ENCODE measurements at regions not wholly inside any gene's neighbourhood (a gene's known extent, or its start where the extent isn't known, plus 50 kb on each side); places are given as distances from the start of the nearest gene placed in this dataset.

GRCh38 chr2:122186761-122187222 is 431.3 kb downstream of the TSN start (continued):
- TF ChIP-seq CHD7 (IDR thresholded peaks at IDR 0.05; ENCODE audit: low read depth, low read length) (no peak), CBFA2T2 (conservative IDR thresholded peaks at IDR 0.05) (0 out of 2 replicates have a peak, but pooled peaks have one; percentile 25), ZFP91 (CRISPR knock-in tag; IDR thresholded peaks at IDR 0.05) (no peak), TEAD1 (CRISPR knock-in tag; IDR thresholded peaks at IDR 0.05) (peak in 1 of 2 experiments; percentile 15; a peak in 1 of 4 replicates), PTRF (tag; IDR thresholded peaks at IDR 0.05) (no peak), MEIS2 (IDR thresholded peaks at IDR 0.05; ENCODE audit: partially characterized antibody) (peak; percentile 5), ZBTB17 (CRISPR knock-in tag; IDR thresholded peaks at IDR 0.05) (no peak), TAL1 (IDR thresholded peaks at IDR 0.05) (peak; percentile 67), TCF3 (CRISPR knock-in tag; IDR thresholded peaks at IDR 0.05) (peak; percentile 82), ARID1B (IDR thresholded peaks at IDR 0.05) (peak; percentile 79), ILF3 (IDR thresholded peaks at IDR 0.05; ENCODE audit: borderline replicate concordance) (no peak), MAZ (CRISPR knock-in tag; conservative IDR thresholded peaks at IDR 0.05 in 1 of 2, IDR thresholded peaks at IDR 0.05 in 1 of 2) (0 out of 4 replicates have a peak, but pooled peaks of 1 of the 2 experiments have one; percentile 21), ZBED1 (IDR thresholded peaks at IDR 0.05) (no peak), ZNF639 (CRISPR knock-in tag; conservative IDR thresholded peaks at IDR 0.05 in 1 of 2, IDR thresholded peaks at IDR 0.05 in 1 of 2) (0 out of 4 replicates have a peak, but pooled peaks of 1 of the 2 experiments have one; percentile 37), SMARCA4 (IDR thresholded peaks at IDR 0.05) (peak; percentile 42; the same call in 1 of the 2 replicates)
